ENCODE measurements at regions not wholly inside any gene's neighbourhood (a gene's known extent, or its start where the extent isn't known, plus 50 kb on each side); places are given as distances from the start of the nearest gene placed in this dataset.

DNA sequence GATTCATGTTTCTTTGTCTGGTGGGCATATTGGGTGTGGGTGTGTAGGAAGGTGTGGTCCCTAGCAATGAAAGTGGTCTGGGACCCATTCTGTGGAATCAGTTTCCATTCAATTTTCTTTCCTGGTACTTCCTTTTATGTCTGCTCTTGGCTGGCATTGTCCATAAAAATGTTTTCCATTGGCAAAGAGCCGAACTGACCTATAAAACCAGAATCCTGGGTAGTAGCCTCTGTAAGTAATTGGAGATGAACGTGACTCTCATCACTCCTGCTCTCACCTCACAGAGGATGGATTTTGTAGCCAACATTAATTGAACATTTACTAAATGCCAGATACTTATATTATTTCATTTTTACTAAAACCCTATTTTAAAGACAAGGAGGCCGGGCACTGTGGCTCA, 66.5 kb upstream of the IRX3 start:
- DNase-seq, result no peak

GRCh38 chr16:54351171-54351570, 64.6 kb upstream of the IRX3 start:
- DNase-seq, result no peak

- DNase-seq, result no peak
These were observed 61.4 kb upstream of the IRX3 start for GRCh38 chr16:54347961-54348360.

DNA sequence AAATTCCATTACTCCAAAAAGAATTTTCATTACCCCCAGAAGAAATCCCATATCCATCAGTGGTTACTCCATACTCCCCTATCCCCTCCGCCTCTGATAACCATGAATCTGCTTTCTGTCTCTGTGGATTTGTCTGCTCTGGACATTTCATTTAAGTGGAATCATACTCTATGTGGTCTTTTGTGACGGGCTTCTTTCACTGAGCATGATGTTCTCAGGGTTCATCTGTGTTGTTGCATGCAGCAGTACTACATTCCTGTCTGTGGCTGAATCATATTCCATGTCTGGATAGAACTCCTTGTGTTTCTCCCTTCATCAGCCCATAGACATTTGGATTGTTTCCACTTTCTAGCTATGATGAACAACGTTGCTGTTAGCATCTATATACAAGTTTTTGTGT, 59.5 kb upstream of the IRX3 start:
- no peak for DNase-seq

GRCh38 chr16:54344646-54345630, 58.4 kb upstream of the IRX3 start:
- DNase-seq, result no peak

DNA sequence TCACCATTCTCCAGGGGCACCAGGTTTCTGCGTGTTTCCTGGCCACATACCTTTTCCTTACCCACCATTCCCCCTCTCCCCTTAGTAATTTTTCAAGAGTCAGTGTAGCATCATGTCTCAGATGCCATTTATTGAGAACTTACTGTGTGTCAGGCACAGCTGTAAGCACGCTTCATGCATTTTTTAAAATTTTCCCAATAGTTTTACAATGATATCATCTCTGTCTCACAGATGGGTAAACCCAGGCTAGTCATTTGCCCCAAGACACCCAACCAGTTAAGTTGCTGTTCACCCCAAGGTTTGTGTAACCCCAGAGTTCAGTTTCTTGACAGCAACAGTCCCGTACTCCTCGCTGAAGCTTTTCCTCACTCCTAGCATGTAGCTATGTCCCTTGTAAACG, 56.4 kb upstream of the IRX3 start:
- no peak for DNase-seq

- no peak for DNase-seq
These were observed 55.5 kb upstream of the IRX3 start for GRCh38 chr16:54341892-54342776.

DNA sequence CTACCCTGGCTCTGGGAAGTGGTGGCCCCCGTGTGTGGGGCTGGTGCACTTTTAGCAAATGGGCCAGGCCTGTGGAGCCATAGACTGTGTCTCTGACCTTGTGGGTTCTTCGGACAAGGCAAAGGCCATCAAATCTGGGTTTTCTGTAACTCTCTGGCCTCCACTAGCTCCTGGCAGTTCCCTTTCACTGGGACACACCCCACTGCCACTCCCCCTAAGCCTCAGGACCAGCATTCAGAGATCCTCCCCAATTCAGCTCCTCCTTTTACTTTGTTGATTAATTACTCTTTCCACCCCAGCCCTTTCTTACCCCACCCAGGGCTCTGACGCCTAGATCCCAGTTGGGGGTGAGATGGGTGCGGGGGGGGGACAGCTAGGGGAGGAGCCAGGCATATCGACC, 53.9 kb upstream of the IRX3 start:
- DNase-seq, result no peak

DNA sequence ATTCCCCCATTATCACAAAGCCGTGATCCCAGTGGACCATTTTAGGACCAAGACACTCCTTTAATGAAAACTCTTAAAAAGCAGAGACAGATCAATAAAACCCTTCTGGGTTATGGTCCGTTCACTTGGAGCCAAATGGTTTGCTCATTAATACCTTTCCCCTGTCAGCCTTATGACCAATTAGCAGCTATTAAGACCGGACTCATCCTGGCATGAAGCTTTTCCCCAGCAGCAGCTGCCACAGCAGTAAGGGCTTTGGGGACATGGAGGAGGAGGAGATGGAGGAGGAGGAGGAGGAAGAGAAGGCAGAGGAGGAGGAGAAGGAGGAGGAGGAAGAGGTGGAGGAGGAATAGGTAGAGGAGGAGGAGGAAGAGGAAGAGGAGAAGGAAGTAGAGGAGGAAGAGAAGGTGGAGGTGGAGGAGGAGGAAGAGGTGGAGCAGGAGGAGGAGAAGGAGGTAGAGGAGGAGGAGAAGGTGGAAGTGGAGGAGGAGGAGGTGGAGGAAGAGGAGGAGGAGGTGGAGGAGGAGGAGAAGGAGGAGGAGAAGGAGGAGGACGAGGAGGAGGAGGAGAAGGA, 50.1 kb upstream of the IRX3 start:
- no peak for DNase-seq

Measured in suppressor macrophage treated with lipopolysaccharide for 1 hour (primary cell).